WI38 (cell line): ENCODE measurements at regions not wholly inside any gene's neighbourhood (a gene's known extent, or its start where the extent isn't known, plus 50 kb on each side); places are given as distances from the start of the nearest gene placed in this dataset.

Source experiments
- H3K4me3 ChIP-seq: 2 replicates; pipeline ENCODE4 v1.5.1; 2011; ENCODE audit warnings: low read depth, mild to moderate bottlenecking, control low read depth, low read length
- CTCF ChIP-seq: IDR thresholded peaks from 2 replicates; pipeline ENCODE4 v1.5.1; 2012; ENCODE audit warnings: low read depth, mild to moderate bottlenecking, control low read depth, low read length

GRCh38 chr2:12363569-12363968 lies 353.2 kb upstream of the TRIB2 start:
- no peak overlapping the region for H3K4me3 ChIP-seq
- TF ChIP-seq CTCF, result no peak

- no peak overlapping the region for H3K4me3 ChIP-seq
- TF ChIP-seq CTCF, result no peak
These were observed 347.2 kb upstream of the TRIB2 start for GRCh38 chr2:12369566-12369965.

- H3K4me3 ChIP-seq, result no peak overlapping the region
- TF ChIP-seq CTCF, result no peak
These were observed 340.7 kb upstream of the TRIB2 start for GRCh38 chr2:12376025-12376424.

- no peak for TF ChIP-seq CTCF
These were observed 337.6 kb upstream of the TRIB2 start for GRCh38 chr2:12379143-12379542.

GRCh38 chr2:12381543-12382325 lies 335.0 kb upstream of the TRIB2 start:
- H3K4me3 ChIP-seq, result no peak overlapping the region
- no peak for TF ChIP-seq CTCF

More at GRCh38 chr2:12379143-12379542, 337.6 kb upstream of the TRIB2 start:
- no peak overlapping the region for H3K4me3 ChIP-seq

- TF ChIP-seq CTCF, result no peak
These were observed 334.4 kb upstream of the TRIB2 start for GRCh38 chr2:12382366-12382765.

GRCh38 chr2:12389344-12390045 lies 327.2 kb upstream of the TRIB2 start:
- no peak for TF ChIP-seq CTCF
- no peak overlapping the region for H3K4me3 ChIP-seq

More at GRCh38 chr2:12382366-12382765, 334.4 kb upstream of the TRIB2 start:
- H3K4me3 ChIP-seq, result no peak overlapping the region
